Ramos (cell line): ENCODE measurements at regions not wholly inside any gene's neighbourhood (a gene's known extent, or its start where the extent isn't known, plus 50 kb on each side); places are given as distances from the start of the nearest gene placed in this dataset.

Source experiments
- in situ Hi-C: fragments of 300-500 bp; cut with MboI; formaldehyde crosslinking; loops from one replicate; pipeline ENCODE4 v1.14.3; 2022; ENCODE audit warnings: low sequenced_read_pairs; ENCODE audit not compliant: unreplicated experiment

DNA sequence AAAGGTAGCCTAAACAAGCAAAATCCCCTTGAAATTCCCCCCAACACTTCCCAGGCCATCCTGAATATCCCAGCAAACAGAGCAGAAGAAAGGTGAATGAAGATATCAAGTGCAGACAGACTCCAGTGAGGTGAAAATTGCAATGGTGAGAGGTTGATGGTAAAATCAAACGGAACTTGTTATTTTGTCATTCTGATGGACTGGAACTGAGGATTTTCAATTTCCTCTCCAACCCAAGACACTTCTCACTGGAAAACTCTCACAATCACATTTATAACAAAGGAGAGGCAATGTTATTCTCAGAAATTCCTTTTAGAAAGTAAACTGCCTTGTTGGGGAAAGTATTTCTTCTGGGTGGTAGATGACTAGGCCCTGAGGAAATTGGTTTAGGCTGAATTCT is 412.4 kb upstream of the C9orf72 start:
- in situ Hi-C loops, result no loop called here

DNA sequence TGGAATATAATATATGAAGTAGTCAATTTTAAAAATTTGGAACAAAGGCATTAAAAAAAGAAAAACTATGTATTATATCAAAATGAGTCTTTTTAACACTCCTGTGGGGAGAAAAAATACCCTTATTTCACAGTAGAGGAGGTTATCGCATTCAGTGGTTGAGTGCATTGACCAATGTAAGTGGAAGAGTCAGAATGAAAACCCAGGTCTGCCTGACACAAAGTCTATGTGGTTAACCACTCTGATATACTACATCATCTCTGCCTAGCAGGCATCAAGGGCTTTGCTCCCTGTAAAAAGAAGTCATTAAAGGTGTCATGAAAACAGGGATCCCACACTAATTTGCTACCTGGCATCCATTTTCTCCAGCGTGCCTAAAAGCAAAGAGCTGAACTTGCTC is 417.2 kb upstream of the C9orf72 start:
- in situ Hi-C loops, result no loop called here

DNA sequence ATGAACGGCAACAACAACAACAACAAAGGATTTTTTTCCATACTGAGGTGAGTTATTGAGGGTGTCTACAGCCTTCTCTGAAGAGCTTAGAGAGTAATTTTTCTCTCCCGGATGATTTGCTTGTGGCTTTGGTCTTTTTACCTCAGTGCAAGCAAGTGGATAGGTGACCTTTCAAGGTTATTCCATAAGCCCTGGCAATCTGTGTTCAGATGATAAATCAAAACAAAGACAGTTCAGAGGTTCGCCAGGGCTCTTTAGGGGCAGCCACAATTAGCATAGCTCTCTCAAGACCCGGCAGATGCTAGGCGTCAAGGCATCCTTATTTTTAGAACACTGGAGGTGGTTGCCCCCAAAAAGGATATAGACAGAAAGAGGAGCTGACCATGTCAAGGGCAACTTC is 417.9 kb upstream of the C9orf72 start:
- in situ Hi-C loops, result no loop called here

DNA sequence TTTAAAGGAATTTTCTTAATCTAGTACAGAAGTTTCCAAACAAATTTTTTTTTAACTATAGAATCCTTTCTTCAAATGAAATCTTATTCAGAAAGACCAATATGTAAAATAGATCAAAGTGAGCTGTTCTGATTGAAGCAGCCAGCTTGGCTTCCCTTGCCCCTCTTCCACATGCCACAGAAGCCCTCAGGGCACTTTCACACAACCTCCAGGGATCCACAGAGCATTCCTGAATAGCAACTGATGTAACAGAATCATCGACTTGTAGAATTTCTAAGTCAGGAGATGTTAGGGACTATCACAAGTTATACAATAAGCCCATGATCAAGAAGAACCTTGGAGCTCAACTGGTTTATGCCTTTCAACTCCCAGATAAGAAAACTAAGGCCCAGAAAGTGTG is 427.8 kb upstream of the C9orf72 start:
- in situ Hi-C loops, result no loop called here

DNA sequence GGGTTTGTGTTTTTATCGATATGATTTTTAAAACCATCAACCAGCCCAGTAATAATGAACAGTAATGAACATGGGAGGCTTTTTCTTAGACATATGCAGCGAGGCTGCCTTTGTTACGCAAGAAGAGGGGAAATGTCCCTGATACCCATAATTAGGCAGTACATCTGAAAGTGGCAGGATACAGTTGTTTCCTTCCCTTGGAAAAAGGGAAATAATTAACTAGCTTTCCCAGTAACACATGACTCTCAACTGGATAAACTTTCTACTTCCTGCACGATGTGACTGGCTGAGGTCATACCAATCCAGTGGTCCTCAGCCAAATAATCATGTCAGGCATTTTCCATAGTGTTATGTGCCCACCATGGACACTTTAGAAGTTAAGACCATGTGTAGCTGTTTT is 431.6 kb upstream of the C9orf72 start:
- in situ Hi-C loops, result no loop called here

DNA sequence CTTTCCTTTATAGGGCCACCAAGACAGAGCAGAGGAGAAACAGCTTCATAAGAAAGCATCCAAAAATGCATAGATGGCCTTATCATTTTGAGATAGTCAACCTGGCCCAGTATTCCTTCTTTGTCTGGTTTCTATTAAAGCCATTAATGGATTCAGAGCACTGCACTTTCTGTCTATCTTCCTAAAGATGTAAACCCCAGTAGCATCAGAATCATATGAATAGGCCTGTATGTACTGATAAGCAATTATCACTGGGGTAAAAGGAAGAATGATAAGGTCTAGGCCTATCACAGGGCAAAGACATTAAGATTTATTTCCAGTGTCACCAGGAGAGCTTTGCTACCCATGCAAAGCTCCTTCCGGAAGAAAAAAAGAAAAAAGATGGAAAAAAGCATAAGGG is 432.5 kb upstream of the C9orf72 start:
- in situ Hi-C loops, result no loop called here

DNA sequence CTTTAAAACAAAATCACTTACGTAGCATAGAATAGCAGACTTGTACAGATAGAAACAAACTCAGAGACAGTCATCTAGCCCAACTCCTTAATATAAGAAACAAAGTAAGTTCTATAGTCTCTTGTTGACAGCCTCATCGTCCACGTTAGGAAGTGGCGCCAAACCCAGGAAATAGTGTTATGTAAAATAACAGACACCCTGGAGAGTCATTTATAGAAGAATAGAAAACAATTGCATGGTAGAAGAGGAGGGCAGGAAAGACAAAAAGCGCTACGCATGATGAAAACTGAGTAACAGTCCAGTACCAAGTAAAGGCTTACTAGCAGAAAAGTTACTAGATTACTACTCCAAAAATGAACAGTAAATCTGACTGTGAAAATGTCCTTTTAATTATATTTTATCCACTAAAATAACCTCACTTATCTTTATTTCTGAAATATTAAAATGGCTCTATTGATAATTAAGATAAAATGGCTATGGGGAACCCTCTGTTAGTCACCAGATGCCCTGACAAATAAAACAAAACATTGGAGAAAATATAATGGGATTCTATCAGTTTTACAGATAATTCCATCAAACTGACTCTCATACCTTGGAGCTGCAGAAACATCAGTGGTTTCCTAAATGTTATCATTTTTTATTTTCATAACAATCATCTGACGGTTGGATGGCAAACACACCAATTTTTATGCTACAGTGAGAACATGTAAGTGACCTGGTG is 434.0 kb upstream of the C9orf72 start:
- in situ Hi-C loops, result no loop called here

DNA sequence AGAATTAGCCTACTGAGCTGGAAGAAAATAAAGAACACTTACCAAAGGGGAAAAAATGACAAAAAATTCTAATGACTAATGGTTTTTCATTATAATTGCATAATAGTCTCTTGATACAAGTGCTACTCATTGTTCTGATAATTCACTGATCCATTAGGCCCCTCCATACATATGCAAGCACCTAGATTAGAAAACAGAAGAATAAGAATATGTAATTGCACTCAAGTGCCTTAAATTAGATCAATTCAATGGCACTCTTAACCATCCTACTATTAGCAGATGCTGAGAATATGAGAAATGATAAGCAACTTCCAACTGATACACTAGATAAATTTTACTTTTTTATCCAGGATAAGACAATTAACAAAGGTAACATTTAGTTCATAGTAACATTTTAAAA is 440.9 kb upstream of the C9orf72 start:
- in situ Hi-C loops, result no loop called here

DNA sequence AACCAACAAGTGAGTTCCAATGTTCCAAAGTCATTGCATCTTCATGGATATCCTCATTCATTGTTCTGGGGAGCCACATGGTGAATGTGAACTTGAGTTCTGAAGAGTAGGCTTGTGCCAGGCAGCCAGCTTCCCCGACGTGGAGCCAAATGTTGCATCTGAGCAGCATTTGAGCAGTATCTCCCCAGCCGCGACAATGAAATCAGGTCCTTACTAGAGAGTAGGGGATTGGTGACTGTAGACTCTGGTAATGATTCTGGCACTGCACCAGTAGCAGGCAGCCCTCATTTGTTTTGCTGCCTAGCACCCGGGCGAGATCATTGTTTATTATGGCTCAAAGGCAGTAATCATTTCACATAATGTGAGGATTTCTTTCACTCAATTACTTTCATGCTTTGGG is 451.4 kb upstream of the C9orf72 start:
- in situ Hi-C loops, result no loop called here

DNA sequence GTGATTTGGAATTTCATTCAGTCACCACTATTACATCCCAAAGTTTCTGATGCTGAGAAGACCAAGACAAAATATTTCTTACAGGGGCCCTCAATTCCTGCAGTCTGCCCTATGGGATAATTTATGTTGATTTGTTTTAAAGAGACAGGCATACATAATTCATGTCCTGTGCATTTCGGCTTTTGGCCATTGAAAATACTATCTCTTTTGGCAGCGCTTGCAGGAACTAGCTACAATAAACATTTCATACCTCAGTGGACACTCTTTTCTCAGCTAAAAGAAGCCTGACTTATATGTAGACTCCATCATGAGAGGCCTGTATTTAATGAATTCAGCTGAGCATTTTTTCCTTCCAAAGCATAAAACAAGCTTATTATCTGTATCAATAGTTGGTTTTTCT is 451.9 kb upstream of the C9orf72 start:
- in situ Hi-C loops, result no loop called here

DNA sequence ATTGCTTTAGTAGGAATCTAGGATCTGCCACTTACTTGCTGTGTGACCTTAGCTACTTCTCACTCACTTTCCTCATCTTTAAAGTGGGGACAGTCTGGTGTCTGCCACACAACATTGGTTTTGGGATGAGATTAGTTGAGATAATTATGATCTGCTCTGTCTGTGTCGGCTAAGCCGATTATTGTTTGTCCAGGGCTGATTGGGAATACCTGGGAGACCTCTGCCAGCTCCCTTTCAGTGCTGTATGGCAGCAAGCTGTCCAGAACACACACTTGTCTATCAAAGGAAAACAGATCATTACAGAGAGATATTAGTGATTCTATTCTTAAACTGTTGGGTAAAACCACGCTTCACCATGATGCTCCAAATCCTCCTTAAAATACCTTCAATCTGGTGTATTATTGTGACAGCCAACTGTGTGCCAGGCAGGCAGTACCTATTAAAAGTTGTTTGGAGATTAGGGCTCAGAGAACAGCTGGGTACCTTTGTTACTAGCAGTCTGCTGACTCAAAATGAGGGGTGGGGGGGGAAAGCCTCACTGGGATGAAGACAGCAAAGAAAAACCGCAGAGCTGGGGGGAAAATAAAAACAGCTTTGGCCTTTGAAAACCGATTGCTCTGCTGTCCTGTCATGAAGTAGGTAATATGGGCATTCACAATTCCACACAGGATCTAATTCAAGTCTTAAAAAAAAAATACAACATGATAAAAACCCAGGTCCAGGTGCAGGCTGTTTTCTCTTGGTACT is 458.4 kb upstream of the C9orf72 start:
- in situ Hi-C loops, result no loop called here

DNA sequence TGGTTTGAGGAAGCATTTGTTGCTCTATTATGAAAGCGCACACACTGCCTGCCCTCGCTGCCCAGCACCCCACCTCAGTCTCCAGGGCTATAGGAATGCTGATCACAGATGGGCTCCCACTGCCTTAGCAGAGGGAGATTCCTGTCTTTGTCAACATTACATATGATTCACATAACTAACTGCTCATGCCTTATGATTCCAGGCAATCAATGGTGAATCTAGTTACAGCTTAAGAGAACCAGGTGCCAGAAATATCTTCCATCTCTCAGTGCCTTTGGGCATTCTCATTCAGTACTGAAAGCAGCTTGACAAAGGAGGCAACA is 458.9 kb upstream of the C9orf72 start:
- in situ Hi-C loops, result no loop called here

DNA sequence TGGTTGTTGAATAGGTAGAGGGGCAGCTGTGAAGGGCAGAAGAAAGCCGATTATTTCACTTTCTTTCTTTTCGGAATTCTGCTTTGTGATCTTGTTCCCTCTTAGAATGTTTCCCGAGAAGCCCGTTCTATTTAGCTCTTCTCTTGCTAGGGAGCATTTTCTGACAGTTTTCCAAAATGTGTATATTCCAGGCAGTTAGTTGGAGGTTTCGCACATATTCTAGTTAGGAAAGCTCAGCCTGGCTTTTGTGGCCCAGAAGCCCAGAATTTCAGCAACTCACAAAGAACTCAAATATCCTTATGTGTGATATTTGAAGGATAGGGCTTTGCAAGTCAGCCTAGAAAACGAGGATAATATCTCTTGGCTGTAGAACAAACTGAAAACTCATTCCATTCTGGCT is 461.0 kb upstream of the C9orf72 start:
- in situ Hi-C loops, result no loop called here

DNA sequence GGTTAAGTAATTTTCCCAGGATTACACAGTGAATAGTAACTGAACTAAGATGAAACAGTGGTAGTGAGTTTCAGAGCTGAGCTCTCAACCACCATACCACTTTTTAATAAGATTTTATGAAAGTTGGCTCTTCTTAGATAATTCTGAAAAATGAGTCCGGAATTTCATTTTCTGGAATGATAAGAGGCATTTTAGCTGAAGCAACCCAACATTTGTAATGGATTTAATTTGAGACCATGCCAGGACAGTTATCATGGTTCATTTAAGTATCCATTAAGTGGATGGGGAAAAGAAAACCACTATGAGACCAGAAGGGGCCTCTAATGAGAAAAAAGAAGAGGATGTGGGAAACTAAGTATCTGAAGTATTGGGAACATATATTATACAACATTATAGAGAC is 464.7 kb upstream of the C9orf72 start:
- in situ Hi-C loops, result no loop called here

DNA sequence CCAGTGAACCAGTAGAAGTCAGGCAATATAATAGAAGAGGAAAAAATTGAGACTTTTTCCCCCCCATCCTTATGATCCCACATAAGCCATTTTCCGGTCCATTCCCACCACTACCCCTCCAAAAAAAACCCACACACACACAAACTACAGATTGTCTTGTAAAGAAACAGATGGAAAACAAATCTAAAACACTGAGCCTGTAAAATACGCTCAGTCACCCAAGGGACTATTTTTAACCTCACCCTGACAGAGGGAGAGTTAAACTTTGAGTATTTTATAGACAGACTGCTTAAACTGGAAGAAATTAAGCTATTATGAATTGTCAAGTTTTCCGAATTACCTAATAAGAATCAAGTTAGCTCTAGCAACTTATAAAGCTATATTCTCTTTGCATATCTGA is 471.8 kb upstream of the C9orf72 start:
- in situ Hi-C loops, result no loop called here

DNA sequence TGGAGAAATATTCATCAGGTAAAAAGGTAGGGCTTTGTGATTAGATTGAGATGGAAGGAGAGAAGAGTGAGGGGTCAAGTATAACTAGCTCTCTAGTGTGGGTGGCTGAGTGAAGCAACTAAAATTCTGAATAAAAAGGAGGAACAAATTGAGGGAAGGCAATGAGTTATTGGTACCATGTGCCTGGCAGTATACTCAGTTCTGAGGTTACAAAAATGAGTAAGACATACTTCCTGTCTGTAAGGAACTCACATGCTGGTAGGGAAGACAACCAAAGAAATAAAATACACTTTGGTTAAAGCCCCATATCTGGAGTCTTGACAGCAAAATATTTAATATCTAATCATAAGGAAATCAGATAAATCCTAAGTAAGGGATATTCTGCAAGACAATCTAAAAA is 476.8 kb upstream of the C9orf72 start:
- in situ Hi-C loops, result no loop called here

DNA sequence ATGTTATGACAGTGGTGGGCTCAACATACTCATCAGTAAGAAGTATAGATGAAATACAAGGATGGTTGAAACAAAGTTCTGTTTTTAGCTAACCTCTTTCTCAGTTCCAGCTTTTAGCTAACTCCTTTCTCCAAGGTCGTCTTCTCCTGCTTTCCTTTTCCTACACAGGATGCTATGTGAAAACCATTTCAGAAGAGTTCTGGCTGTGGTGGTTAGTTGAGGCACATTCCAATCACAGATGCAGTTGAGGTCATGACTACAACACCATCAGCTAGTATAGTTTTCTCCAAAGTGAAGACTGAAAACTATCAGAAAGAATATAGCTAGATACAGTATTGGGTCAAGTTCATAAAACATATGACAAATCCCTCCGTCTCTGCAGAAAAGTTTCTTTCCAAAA is 477.7 kb upstream of the C9orf72 start:
- in situ Hi-C loops, result no loop called here

DNA sequence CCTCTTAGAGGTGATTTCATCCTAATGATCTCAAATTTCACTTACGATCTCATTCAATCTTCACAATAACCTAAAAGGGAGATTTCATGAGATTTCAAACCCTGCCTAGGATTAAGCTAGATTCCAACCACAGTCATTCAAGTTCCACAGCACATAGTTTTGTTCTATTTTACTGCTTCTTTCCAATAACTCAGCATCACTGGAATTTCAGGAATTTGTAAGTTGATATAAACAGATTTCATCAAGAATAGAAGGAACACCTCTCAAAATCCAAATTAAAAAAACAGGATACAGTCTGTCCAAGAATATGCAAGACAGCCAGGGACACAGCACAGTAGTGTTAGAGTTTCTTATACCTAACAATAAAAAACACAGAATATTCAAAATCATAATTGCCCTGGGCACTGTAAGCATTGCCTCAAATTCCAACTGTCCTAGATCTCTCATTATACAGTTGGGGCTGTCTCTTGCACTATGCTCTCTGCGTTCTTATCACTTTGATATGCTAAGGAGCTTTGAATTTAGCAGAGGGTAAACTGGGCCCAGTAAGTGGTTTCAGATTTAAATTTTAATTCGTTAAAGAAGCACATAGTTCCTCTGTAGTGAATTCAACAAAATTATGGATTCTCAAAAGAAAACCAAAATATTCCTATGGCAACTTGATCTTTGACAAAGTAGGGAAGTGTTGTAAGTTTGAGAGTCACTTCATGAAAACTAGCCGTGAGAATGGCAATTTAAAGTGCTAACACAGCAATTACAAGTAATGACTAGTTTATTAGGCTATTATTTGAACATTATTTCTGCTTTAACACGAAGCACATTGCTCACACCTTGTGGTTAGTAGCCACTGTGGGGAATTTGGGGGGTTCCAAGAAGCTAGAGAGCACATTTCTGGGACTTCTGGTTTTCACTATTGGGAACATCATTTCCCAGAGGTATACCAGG is 478.6 kb upstream of the C9orf72 start:
- in situ Hi-C loops, result no loop called here

DNA sequence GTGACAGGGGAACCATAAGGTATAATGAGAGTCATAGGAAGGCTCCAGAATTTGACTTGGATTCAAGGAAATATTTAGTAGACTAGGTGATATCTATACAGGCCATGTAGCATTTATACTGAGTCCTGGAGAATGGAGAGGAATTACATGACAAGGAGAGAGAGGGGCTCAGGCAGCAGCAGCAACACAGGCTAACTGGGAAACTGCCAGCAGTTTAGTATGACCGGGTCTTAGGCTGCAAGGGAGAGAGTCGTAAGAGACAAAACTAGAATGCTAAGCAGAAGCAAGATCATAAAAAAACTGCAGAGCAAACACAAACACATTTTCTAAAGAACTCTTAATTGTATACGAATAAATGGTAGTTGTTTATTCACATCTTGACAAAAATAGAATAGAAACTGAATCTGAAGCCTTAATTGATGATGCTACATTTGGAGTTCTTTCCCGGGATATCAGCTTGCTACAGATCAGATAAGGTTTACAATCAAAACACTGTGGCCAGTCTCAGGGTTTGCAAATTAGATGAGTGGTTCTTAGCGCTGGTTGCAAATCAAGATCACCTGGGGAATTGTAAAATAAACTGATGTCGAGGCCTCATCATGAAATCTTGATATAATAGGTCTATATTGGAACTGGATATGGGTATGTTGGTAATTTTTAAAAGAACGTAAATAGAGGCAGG is 480.0 kb upstream of the C9orf72 start:
- in situ Hi-C loops, result no loop called here

DNA sequence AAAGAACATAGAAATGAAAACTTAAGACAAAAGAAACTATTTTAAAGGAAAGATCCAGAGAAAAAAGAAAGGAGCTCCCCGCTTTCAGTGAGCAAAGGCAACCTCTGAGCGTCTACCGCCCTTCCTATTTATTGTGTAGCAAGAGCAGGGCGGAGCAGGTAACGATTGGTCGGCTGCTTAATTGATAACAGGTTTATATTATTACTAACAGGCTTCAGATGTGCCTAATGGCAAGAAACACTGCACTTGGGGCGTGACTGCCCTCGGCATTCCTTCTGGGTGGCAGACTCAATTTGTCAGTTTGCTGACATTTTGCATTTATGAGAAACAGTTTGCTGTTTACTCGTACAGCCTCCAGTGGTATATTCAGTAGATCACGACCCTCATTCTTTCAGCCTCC is 482.7 kb upstream of the C9orf72 start:
- in situ Hi-C loops, result no loop called here

DNA sequence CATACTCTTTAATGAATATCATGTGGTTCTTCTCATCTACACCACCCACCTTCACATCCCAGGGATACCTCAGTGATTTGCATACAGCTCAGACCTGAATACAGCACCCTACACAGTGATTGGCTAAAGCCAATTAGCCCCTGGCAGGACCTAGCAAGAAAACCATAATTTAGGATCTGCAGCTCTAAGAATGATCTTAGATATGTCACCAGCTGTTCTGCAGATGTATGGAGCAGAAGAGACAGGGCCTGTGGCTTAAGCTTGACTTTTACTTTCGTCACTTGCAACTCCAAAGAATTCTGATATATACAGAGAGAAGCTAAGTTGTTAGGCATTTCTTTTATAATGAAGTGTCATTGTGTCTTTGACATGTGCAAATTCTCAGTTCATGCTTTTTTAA is 483.2 kb upstream of the C9orf72 start:
- in situ Hi-C loops, result no loop called here
